Vagina (tissue), 2 donors: ENCODE measurements at regions not wholly inside any gene's neighbourhood (a gene's known extent, or its start where the extent isn't known, plus 50 kb on each side); places are given as distances from the start of the nearest gene placed in this dataset.

Experiments
- CTCF ChIP-seq, 3 experiments: fragments of 450-650 bp in 2 of 3; fragments of 200-600 bp in 1 of 3; sonication (generic) in 1 of 3; IDR thresholded peaks; one replicate each; pipeline ENCODE4 v1.5.1; 2017 to 2019; ENCODE audit warnings: antibody characterized with exemption in 3 of 3, mild to moderate bottlenecking in 2 of 3, moderate library complexity in 2 of 3
- POLR2A ChIP-seq, 2 donors: fragments of 450-650 bp; IDR thresholded peaks; one replicate each; pipeline ENCODE4 v1.6.1; 2017; ENCODE audit warnings: antibody characterized with exemption in 2 of 2, mild to moderate bottlenecking in 2 of 2, moderate library complexity in 2 of 2
- POLR2AphosphoS5 ChIP-seq, 2 donors: sonication (generic); formaldehyde crosslinking; IDR thresholded peaks; one replicate each; pipeline ENCODE4 v1.9.0; 2017; ENCODE audit warnings: antibody characterized with exemption in 2 of 2, mild to moderate bottlenecking in 2 of 2, low read depth in 1 of 2; ENCODE audit not compliant: insufficient read depth in 1 of 2

DNA sequence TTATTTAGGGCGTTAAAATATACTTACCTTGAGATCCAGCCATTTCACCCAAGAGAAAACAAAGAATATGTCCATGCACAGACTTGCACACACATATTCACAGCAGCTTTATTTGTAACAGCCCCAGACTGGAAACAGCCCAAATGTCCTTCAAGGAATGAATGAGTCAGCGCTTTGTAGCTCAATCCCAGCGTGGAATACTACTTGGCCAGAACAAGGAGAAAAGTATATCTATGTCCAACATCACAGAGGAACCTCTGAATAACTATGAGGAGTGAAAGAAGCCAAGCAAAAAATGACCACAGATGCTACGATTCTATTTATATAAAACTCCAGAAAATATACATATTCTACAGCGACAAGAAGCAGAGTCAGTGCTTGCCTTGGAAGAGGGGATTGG is 158.3 kb downstream of the ENGASE start:
- TF ChIP-seq POLR2AphosphoS5 (IDR thresholded peaks at IDR 0.05; ENCODE audit: insufficient read depth in 1 of 2, low read depth in 1 of 2): no peak
- no peak for TF ChIP-seq CTCF (IDR thresholded peaks at IDR 0.05)
- TF ChIP-seq POLR2A (IDR thresholded peaks at IDR 0.05): no peak
